Mesodermal cell (in vitro differentiated cells): ENCODE measurements at regions not wholly inside any gene's neighbourhood (a gene's known extent, or its start where the extent isn't known, plus 50 kb on each side); places are given as distances from the start of the nearest gene placed in this dataset.
A peak's percentile ranks its signal among the peaks of the same experiment; 100 is the strongest.

Experiments used
- H3K27ac ChIP-seq: 2 replicates; pipeline ENCODE4 v1.7.0; 2013; ENCODE audit warnings: mild to moderate bottlenecking, low read depth, low read length, moderate library complexity; ENCODE audit not compliant: severe bottlenecking
- H3K36me3 ChIP-seq: 2 replicates; pipeline ENCODE4 v1.7.1; 2013; ENCODE audit warnings: mild to moderate bottlenecking, low read length, moderate library complexity; ENCODE audit not compliant: control insufficient read depth, insufficient read depth
- H3K4me1 ChIP-seq: one replicate; pipeline ENCODE4 v1.7.1; 2013; ENCODE audit warnings: mild to moderate bottlenecking, low read length; ENCODE audit not compliant: insufficient read depth, control insufficient read depth, poor library complexity, severe bottlenecking
- H3K4me3 ChIP-seq: 2 replicates; pipeline ENCODE4 v1.7.0; 2013; ENCODE audit warnings: low read length, control low read depth, mild to moderate bottlenecking; ENCODE audit not compliant: insufficient read depth, poor library complexity, severe bottlenecking; ENCODE audit errors: extremely low read depth
- H3K9me3 ChIP-seq: 2 replicates; pipeline ENCODE4 v1.7.1; 2013; ENCODE audit warnings: mild to moderate bottlenecking, low read length, moderate library complexity; ENCODE audit not compliant: control insufficient read depth
- WGBS, 2 experiments: methylation state at CpG; one replicate each; pipeline ENCODE4 v1.1.5; 2013; ENCODE audit warnings: missing lambda C conversion rate in 2 of 2; ENCODE audit not compliant: insufficient coverage in 2 of 2; 5-methylcytosine and 5-hydroxymethylcytosine counted together

DNA sequence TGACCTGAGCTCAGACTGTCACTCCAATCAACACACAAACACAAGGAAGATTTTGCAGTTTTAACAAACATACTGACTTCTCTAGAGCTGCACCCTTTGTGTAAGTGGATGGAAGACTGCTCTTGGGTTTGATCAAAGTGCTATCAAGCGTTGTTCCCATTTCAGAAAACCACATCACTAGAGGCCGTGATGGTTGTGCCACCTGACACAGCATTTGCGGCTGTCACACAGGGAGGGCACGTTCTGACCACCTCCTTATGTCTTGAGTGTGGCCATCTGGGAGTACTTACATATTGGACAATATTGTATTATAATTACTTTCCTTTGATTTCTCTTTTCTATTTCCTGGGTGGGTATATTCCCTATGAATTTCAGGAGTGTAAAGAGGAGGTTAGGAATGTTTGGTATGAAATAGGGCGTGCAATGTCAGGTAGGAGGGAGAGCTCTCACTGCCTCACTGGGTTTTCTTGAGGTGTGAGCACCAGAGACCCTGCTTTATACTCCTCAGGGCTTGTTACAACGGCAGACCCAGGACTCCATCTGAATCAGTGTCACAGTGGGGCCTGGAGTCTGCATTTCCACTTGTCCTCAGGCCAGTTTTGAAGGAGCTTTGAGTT lies 74.3 kb downstream of the SYNE3 start:
- H3K36me3 ChIP-seq: peaks cover 18% of the 10 kb centered on the region
- no peak overlapping the region for H3K4me3 ChIP-seq

DNA sequence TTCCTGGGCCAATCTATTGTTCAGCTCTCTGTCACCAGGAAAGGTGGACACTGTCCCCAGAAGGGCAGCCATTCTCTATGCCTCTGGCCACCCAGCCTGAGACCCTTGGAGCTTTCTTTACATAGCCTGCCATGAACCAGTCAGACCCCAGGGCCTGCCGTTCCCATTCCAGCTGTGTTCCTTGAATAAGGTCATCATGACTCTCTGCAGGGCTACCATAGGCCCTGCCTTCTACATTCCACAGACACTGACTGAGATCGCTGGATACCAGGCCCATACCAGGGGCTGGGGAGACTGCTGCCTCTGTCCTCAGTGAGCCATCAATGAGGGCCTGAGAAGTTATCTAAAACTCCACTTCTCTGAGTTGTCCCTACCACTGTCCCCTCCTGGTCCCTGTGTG lies 75.5 kb downstream of the SYNE3 start:
- no peak overlapping the region for H3K4me3 ChIP-seq
- peak overlapping the region; percentile 66 for H3K27ac ChIP-seq
- no peaks in the 10 kb centered on the region for H3K9me3 ChIP-seq
- H3K36me3 ChIP-seq: peaks cover 27% of the 10 kb centered on the region
- H3K4me1 ChIP-seq: peaks cover 3% of the 10 kb centered on the region
- WGBS, 2 experiments: 18 to 56% methylated on average over 2 of the region's 2 CpGs

More for the DNA sequence above, 74.3 kb downstream of the SYNE3 start:
- Histone ChIP-seq H3K4me1 (peaks cover 3% of the 10 kb centered on the region), H3K27ac (no peak overlapping the region), H3K9me3 (no peaks in the 10 kb centered on the region)
- WGBS, 2 experiments: 50 to 64% methylated on average over 2 to 3 of the region's 6 CpGs

DNA sequence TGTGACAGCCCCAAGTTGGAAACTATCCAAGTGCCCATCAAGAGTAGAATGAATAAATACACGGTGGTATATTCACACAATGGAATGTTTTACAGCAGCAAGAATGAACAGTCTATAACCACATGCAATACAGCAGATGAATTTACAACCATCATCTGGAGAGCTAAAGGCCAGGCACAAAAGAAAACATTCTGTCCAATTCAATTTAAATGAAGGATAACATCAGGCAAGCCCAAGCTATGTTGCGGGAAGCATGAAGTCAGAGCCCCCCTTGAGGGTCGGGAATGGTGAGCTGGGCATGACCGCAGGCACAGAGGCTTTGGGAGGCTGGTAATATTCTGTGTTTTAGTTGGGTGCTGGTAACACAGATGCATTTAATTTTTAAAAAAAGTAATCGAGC lies 76.0 kb downstream of the SYNE3 start:
- Histone ChIP-seq H3K4me3 (no peak overlapping the region), H3K9me3 (no peaks in the 10 kb centered on the region), H3K4me1 (peaks cover 3% of the 10 kb centered on the region), H3K36me3 (peaks cover 32% of the 10 kb centered on the region), H3K27ac (peak overlapping the region; percentile 66)
- 100% methylated on average over 1 to 3 of the region's 5 CpGs for WGBS, 2 experiments

DNA sequence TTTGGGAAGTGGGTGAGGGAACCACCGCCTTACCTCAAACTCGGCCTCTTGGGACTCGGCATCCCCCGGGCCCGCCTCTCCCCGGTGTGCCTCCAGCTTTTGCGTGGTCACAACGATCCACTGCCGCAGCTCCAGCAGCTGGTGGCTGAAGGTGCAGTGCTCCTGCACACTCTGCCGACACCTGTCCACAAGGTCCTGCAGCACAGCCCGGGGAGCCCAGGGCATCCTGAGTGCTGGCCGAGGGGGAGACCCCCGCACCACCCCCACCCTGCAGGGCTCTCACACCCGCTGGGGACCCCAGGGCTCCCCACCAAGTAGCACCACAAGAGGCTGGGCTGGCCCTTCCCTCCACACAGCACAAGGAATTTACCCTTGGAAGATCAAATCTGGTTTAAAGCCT lies 76.6 kb downstream of the SYNE3 start:
- WGBS, 2 experiments: 92 to 97% methylated on average over 5 to 14 of the region's 14 CpGs
- Histone ChIP-seq H3K4me1 (peaks cover 3% of the 10 kb centered on the region), H3K36me3 (peaks cover 32% of the 10 kb centered on the region), H3K9me3 (no peaks in the 10 kb centered on the region), H3K4me3 (no peak overlapping the region), H3K27ac (no peak overlapping the region)

DNA sequence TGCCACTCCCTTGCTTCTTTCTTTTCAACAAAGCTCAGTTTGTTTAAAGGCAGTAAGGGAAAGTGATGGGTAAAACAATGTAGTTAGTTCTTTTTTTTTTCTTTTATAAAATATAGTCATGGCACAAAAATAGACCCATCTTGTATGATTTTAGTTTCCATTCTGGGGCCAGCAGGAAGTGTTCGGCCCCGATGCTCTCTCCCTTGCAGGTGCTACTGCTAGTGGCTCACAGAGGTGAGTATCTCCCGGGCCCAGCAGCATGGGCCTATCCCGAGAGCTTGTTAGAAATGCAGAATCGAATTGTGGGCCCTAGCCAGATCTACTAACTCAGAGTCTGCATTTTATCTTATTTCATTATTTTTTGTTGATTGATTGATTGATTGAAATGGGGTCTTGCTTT lies 78.7 kb downstream of the SYNE3 start:
- no peaks in the 10 kb centered on the region for H3K9me3 ChIP-seq
- H3K4me1 ChIP-seq: peaks cover 7% of the 10 kb centered on the region
- WGBS, 2 experiments: 76 to 79% methylated on average over 3 to 4 of the region's 5 CpGs
- no peak overlapping the region for H3K27ac ChIP-seq
- H3K36me3 ChIP-seq: peaks cover 32% of the 10 kb centered on the region
- no peak overlapping the region for H3K4me3 ChIP-seq

DNA sequence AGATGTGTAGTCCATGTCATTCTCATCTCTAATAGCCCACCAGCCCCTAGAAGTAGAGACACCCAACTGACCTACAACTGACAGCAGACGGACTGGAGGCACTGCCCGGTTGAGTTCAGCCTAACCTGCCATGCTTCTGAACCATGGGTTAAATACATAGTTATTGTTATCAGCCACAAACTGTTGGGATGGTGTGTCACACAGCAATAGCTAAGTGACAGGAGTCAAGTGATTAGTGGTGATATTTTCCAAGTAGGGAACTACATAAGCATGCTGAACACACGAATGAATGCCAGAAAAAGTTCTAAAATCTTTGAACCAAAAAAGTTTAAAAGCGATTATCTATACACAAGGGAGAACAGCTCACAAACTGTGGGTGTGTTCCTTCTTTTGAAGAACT lies 80.1 kb downstream of the SYNE3 start:
- no peak overlapping the region for H3K4me3 ChIP-seq
- no peaks in the 10 kb centered on the region for H3K9me3 ChIP-seq
- H3K4me1 ChIP-seq: peaks cover 4% of the 10 kb centered on the region
- peaks cover 38% of the 10 kb centered on the region for H3K36me3 ChIP-seq
- no peak overlapping the region for H3K27ac ChIP-seq
- 100% methylated on average over 2 to 3 of the region's 4 CpGs for WGBS, 2 experiments

DNA sequence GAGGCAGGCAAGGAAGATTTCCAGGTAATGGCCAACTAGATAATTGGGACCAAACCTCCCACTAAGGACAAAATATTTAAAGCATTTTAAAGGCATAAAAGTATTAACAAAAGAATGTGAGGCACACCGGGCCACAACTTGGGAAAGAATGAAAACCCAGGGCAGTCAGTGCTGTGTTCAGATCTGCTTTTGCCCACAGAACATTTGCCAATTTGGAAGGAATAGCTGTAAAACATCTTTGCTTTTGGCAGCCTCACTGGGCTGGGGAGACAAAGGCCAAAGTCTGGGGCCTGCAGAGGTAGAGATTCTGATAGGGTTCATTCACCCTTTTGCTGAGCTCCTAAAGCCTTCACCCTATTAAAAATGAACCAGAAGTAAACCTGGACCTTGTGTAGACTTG lies 82.3 kb downstream of the SYNE3 start:
- Histone ChIP-seq H3K36me3 (peaks cover 35% of the 10 kb centered on the region), H3K27ac (no peak overlapping the region), H3K4me3 (no peak overlapping the region), H3K9me3 (no peaks in the 10 kb centered on the region), H3K4me1 (peaks cover 4% of the 10 kb centered on the region)
- WGBS, 2 experiments: 86 to 91% methylated on average over 1 of the region's 1 CpG

DNA sequence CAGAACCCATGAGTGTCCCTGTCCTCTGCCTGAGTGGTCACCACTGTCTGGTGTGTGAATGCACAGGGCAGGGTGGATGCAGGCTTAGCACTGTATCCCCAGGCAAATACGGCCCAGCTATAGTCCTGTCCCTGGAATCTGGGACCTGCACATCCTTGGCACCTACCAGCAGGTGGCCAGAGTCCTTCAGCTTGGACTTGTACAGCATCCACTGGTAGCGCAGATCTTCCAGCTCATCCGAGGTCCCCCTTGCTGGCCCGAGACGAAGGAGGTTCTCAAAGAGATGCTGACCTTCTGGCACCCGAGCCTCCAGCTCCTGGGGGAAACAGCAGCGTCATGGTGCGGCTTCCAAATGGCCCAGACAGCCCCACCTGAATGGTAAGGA lies 83.4 kb downstream of the SYNE3 start:
- H3K36me3 ChIP-seq: peaks cover 28% of the 10 kb centered on the region
- peaks cover 4% of the 10 kb centered on the region for H3K4me1 ChIP-seq
- no peak overlapping the region for H3K4me3 ChIP-seq
- no peaks in the 10 kb centered on the region for H3K9me3 ChIP-seq
- 86 to 94% methylated on average over 8 of the region's 8 CpGs for WGBS, 2 experiments
- no peak overlapping the region for H3K27ac ChIP-seq

DNA sequence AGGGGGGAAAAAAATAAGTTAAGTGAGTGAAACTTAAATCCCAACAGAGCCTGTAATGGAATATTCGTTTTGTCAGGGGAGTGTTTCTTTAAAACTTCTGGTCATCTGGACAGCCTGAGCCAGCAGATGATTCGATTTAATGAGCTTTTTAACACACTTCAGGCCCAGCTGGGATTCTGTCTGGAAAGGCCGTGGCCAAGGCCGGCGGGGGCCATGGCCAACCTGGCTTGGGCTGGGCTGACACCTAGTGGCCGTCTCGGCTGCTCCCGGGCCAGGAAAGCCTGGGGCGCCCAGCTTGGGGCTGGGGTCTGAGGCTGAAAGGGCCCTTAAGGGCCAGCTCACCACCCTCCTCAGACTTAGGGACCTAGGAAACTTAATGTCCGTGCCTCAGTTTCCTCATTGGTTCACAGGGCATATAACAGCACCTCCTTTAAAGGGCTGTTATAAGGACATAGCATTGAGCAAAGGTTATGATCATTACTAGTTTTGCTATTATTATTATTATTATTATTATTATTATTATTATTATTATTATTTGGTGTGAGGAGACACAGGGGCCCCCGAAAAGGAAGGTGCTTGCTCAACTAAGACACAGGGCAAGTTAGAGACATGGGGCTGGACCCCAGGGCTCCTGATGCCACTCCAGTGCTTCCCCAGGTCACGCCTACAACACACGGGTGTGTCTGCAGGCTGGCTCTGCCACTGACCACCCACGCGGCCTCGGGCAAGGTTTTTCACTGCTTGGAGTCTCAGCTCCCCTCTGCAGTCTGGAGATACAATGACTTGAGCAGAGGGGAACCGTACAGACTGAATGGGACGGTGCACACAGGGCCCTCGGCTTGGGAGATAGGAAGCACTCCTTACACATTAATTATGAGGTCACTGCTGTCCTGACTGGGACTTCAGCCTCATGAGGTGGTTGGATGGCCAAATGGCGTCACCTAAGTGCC lies 84.0 kb downstream of the SYNE3 start:
- Histone ChIP-seq H3K4me1 (peaks cover 4% of the 10 kb centered on the region), H3K9me3 (no peaks in the 10 kb centered on the region), H3K27ac (no peak overlapping the region), H3K4me3 (no peak overlapping the region), H3K36me3 (peaks cover 27% of the 10 kb centered on the region)
- WGBS, 2 experiments: 34 to 49% methylated on average over 14 to 18 of the region's 20 CpGs

DNA sequence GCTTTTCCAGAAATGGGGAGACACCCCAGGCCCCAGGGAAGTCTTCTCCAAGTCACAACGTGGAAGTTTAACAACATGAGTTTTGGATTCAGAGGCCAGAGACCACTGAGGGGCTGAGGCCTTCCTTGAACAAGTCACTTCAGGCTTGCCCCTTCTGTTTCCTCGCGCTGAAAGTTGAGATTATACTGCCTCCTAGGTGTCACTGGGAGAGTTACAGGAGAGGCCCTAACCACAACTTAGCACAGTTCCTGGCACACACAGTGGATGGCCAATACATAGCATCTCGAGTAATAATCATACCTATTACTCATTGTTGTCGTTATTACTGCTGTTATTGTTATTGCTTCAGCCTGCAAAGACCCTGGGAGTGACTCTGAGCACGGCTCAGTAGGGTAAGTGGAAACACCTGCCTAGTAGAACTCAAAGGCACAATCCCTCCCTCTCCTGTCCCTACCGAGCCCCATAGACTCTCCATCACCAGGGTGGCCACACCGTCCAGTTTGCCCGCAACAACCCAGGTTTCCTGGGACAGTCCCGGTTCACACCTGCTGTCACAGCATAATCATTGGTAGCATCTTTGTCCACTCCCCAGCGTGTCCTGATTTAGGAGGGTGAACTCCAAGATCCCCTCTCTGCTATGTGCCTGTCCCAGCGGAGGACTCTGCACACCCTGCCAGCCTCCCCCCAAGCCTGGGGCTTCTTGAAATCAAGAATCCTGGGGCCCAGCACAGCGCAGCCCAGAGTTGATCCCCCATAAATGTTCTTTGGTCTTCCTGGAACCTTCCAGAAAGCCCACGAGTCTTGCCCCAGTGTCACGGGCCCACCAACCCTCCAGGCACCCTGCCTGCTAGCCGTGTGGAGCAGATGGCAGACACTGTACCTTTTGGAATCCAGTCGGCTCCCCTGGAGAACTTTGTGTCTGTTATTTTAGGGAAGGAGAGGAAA lies 85.0 kb downstream of the SYNE3 start:
- no peak overlapping the region for H3K4me3 ChIP-seq
- H3K9me3 ChIP-seq: no peaks in the 10 kb centered on the region
- peaks cover 20% of the 10 kb centered on the region for H3K36me3 ChIP-seq
- H3K4me1 ChIP-seq: peaks cover 4% of the 10 kb centered on the region
- H3K27ac ChIP-seq: no peak overlapping the region
- 71 to 74% methylated on average over 15 to 16 of the region's 17 CpGs for WGBS, 2 experiments
